ENCODE measurements at regions not wholly inside any gene's neighbourhood (a gene's known extent, or its start where the extent isn't known, plus 50 kb on each side); places are given as distances from the start of the nearest gene placed in this dataset.
A peak's percentile ranks its signal among the peaks of the same experiment; 100 is the strongest.
"Not testable (repeated sequence)": the region's sequence is repeated elsewhere in the genome, so short reads cannot be mapped to it uniquely, and the experiment has no call there.

DNA sequence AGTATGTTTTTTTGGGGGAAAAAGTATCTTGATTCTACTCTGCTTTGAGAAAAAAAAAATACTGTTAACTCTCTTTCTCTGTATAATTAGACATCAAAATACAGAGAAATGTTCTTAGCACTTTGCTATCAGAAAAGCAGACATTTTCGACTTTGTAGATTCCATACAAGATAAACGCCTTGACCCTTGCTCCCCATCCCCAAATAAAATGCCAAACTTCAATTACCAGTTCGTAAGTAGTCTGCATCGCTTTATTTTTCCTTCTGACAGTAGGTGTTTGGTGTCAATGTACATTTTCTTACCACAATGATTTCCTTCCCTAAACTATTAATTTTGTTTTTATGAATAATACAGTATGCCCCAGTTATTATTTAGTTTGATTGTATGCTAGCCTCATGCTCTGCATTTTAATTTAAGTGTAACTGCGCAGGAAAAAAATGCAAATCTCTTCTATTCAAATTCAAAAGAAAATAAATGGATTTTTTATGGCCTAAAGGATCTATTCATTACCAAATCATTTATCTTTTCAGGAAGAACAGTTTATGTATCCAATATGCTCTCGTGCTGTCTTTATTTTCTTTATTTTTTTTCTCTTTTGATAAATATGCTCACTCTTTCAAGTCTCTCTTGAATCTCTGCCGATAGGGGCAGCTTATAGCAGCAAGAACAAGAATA lies 84.8 kb upstream of the ZNF217 start:
- Histone ChIP-seq H3K27me3 (ENCODE audit: insufficient read depth, low read length) (no peaks in the 10 kb centered on the region), H3K9me3 (ENCODE audit: insufficient read depth, low read depth, low read length) (no peaks in the 10 kb centered on the region), H3K4me1 (ENCODE audit: insufficient read depth, low read length) (peaks cover 21% of the 10 kb centered on the region), H3K27ac (ENCODE audit: low read length) (no peak overlapping the region), H3K9ac (ENCODE audit: low read depth, low read length) (peak overlapping the region; percentile 22; the same call in 1 of the 2 replicates), H3K36me3 (ENCODE audit: insufficient read depth, low read depth, low read length) (no peaks in the 10 kb centered on the region), H3K4me3 (ENCODE audit: low read length) (no peak overlapping the region)

DNA sequence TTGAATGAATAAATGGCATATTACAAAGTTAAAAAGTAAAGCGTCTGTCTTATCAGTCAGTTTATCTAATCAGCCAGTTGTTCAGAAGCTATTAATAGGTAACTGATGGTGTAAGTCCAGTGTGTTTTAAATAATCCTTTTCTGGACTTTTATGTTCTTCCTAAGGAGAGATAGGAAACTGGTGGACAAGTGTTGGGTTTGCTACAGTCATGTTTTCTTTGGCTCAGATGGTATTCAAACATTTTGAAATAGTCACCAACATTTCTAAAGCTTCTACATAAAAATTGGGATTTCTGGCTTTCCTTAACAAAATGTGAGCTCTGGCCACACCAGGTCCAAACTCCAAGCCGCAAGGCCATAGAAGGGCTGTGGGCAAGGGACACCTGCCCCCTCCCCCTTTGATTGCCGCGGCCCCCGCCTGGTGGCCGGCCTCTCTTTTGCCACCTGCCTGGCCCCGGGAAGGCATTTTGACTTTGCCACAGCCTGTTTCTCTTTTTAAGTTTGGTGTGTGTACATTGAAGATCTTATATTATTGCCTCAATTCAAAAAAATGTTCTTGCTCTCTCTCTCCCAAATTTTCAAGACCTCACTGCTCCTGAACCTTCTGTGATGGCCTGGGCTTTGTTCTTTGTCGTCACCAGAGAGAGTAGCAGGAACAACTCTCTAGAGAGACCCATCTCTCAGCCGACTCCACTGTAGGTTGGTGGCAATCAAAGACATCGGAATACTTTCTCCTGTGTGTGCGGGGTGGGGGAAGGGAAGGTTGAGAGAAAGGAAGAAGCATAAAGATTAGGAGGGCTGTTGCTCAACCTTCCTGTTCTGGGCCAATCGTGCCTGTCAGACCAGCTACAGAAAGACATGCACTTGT lies 84.0 kb upstream of the ZNF217 start:
- H3K4me1 ChIP-seq (ENCODE audit: insufficient read depth, low read length) = peaks cover 21% of the 10 kb centered on the region
- H3K27ac ChIP-seq (ENCODE audit: low read length) = no peak overlapping the region
- no peaks in the 10 kb centered on the region for H3K36me3 ChIP-seq (ENCODE audit: insufficient read depth, low read depth, low read length)
- H3K27me3 ChIP-seq (ENCODE audit: insufficient read depth, low read length) = no peaks in the 10 kb centered on the region
- peak overlapping the region; percentile 22; the same call in 1 of the 2 replicates for H3K9ac ChIP-seq (ENCODE audit: low read depth, low read length)
- H3K9me3 ChIP-seq (ENCODE audit: insufficient read depth, low read depth, low read length) = no peaks in the 10 kb centered on the region
- no peak overlapping the region for H3K4me3 ChIP-seq (ENCODE audit: low read length)

DNA sequence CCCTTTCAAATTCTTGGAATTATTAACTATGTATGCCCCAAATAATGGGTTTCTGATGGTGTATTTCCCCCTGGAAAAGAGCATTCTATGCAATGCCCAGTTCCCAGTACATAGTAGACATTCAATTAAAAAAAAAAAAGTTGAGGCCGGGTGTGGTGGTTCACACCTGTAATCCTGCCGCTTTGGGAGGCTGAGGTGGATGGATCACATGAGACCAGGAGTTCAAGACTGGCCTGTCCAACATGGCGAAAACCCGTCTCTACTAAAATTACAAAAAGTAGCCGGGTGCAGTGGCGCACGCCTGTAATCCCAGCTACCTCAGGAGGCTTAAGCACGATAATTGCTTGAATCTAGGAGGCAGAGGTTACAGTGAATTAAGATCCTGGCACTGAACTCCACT lies 83.3 kb upstream of the ZNF217 start:
- H3K4me1 ChIP-seq (ENCODE audit: insufficient read depth, low read length) = peaks cover 21% of the 10 kb centered on the region
- no peak overlapping the region for H3K27ac ChIP-seq (ENCODE audit: low read length)
- H3K36me3 ChIP-seq (ENCODE audit: insufficient read depth, low read depth, low read length) = no peaks in the 10 kb centered on the region
- no peak overlapping the region for H3K9ac ChIP-seq (ENCODE audit: low read depth, low read length)
- no peaks in the 10 kb centered on the region for H3K9me3 ChIP-seq (ENCODE audit: insufficient read depth, low read depth, low read length)
- H3K27me3 ChIP-seq (ENCODE audit: insufficient read depth, low read length) = no peaks in the 10 kb centered on the region
- no peak overlapping the region for H3K4me3 ChIP-seq (ENCODE audit: low read length)

DNA sequence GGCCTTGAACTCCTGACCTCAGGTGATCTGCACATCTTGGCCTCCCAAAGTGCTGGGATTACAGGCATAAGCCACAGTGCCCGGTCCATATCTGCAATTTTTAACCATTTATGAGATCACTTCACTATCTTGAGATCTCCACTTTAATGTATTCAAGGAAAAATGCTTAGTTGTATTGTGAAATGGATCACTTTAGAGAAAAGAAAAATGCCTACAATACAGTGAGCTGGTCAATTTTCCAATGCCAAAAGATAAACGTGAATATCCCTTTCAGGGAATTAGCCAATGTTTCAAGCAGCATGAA lies 82.8 kb upstream of the ZNF217 start:
- Histone ChIP-seq H3K27me3 (ENCODE audit: insufficient read depth, low read length) (no peaks in the 10 kb centered on the region), H3K9me3 (ENCODE audit: insufficient read depth, low read depth, low read length) (no peaks in the 10 kb centered on the region), H3K36me3 (ENCODE audit: insufficient read depth, low read depth, low read length) (no peaks in the 10 kb centered on the region), H3K9ac (ENCODE audit: low read depth, low read length) (no peak overlapping the region), H3K4me3 (ENCODE audit: low read length) (no peak overlapping the region), H3K27ac (ENCODE audit: low read length) (no peak overlapping the region), H3K4me1 (ENCODE audit: insufficient read depth, low read length) (peaks cover 21% of the 10 kb centered on the region)

DNA sequence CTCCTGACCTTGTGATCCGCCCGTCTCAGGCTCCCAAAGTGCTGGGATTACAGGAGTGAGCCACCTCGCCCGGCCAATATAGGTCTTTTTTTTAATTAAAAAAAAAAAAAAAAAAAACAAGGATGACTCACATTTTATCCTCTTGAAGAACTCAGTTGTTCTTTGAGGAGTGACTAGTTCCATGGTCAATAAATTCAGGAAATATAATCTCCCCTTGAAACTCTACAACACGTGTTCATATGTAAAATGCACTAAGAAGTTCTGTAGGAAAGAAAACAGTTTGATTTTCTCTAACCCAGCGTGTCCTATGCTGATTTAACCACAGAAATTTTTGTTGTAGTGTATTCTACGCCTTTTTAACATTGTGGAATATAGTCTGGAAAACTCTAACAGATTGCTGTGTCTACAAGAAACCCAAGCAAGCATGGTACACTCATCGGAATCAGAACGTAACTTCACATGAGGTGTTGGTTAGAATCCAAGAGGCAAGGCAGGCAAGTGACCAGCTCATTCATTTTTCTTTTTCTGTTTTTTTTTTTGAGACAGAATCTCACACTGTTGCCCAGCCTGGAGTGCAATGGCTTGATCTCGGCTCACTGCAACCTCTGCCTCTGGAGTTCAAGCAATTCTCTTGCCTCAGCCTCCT lies 79.0 kb upstream of the ZNF217 start:
- H3K9ac ChIP-seq (ENCODE audit: low read depth, low read length) = no peak overlapping the region
- no peak overlapping the region for H3K4me3 ChIP-seq (ENCODE audit: low read length)
- no peaks in the 10 kb centered on the region for H3K9me3 ChIP-seq (ENCODE audit: insufficient read depth, low read depth, low read length)
- H3K36me3 ChIP-seq (ENCODE audit: insufficient read depth, low read depth, low read length) = no peaks in the 10 kb centered on the region
- no peaks in the 10 kb centered on the region; the same call in 1 of the 2 replicates for H3K4me1 ChIP-seq (ENCODE audit: insufficient read depth, low read length)
- H3K27ac ChIP-seq (ENCODE audit: low read length) = no peak overlapping the region
- H3K27me3 ChIP-seq (ENCODE audit: insufficient read depth, low read length) = no peaks in the 10 kb centered on the region

DNA sequence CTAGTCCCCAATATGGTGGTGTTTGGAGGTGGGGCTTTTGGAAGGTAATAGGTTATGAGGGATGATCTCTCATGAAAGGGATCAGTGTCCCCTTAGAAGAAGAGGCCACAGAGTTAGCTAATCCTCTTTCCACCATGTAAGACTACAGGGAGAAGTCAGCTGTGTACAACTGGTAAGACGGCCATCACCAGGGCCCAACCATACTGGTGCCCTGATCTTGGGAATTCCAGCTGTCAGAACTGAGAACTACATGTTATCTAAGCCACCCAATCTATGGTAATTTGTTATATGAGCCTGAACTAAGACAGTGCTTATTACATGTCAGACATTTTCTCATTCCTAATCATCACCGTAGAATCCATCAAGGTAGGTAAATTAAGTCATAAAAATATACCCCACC lies 77.7 kb upstream of the ZNF217 start:
- H3K9me3 ChIP-seq (ENCODE audit: insufficient read depth, low read depth, low read length) = no peaks in the 10 kb centered on the region
- no peaks in the 10 kb centered on the region for H3K4me1 ChIP-seq (ENCODE audit: insufficient read depth, low read length)
- no peak overlapping the region for H3K4me3 ChIP-seq (ENCODE audit: low read length)
- H3K27me3 ChIP-seq (ENCODE audit: insufficient read depth, low read length) = no peaks in the 10 kb centered on the region
- no peak overlapping the region for H3K27ac ChIP-seq (ENCODE audit: low read length)
- no peak overlapping the region for H3K9ac ChIP-seq (ENCODE audit: low read depth, low read length)
- no peaks in the 10 kb centered on the region for H3K36me3 ChIP-seq (ENCODE audit: insufficient read depth, low read depth, low read length)

DNA sequence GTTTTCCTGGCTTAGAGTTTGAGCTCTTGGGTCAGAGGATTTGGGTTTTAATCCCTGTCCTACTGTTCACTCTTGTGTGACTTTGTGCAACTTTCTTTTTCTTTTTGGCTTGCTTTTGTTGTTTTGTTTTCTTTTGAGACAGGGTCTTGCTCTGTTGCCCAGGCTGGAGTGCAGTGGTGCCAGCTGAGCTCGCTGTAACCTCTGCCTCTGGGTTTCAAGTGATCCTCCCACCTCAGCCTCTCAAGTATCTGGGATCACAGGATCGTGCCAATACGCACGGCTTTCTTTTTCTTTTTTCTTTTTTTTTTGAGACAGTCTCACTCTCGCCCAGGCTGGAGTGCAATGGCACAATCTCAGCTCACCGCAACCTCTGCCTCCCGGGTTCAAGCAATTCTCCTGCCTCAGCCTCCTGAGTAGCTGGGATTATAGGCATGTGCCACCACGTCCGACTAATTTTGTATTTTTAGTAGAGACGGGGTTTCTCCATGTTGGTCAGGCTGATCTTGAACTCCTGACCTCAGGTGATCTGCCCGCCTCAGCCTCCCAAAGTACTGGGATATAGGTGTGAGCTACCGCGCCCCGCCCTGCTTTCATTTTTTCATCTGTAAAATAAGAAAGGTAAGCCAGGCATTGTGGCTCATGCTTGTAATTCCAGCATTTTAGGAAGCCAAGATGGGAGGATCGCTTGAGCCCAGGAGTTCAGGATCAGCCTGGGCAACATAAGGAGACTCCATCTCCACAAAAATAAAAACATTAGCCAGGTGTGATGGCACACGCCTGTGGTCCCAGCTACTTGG lies 76.1 kb upstream of the ZNF217 start:
- H3K9me3 ChIP-seq (ENCODE audit: insufficient read depth, low read depth, low read length); H3K4me3 ChIP-seq (ENCODE audit: low read length); H3K9ac ChIP-seq (ENCODE audit: low read depth, low read length); H3K36me3 ChIP-seq (ENCODE audit: insufficient read depth, low read depth, low read length); H3K27ac ChIP-seq (ENCODE audit: low read length); H3K27me3 ChIP-seq (ENCODE audit: insufficient read depth, low read length); H3K4me1 ChIP-seq (ENCODE audit: insufficient read depth, low read length): not testable (repeated sequence)

DNA sequence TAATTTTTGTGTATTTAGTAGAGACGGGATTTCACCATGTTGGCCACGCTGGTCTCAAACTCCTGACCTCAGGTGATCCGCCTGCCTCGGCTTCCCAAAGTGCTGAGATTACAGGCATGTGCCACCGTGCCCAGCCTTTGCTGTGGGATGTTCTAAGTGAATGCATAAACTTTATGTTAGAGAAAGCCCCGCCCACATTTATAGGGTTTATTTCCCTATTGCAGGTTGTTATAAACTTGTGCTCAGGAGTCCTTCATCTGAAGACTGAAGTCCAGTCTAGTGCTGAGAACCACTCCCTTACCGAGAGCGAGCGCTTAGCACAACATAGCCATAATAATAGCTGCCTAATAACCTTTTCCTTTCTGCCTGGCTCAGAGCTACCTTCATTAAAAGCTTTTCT lies 75.4 kb upstream of the ZNF217 start:
- Histone ChIP-seq H3K4me1 (ENCODE audit: insufficient read depth, low read length) (no peaks in the 10 kb centered on the region), H3K9ac (ENCODE audit: low read depth, low read length) (no peak overlapping the region), H3K4me3 (ENCODE audit: low read length) (no peak overlapping the region), H3K9me3 (ENCODE audit: insufficient read depth, low read depth, low read length) (no peaks in the 10 kb centered on the region), H3K36me3 (ENCODE audit: insufficient read depth, low read depth, low read length) (no peaks in the 10 kb centered on the region), H3K27ac (ENCODE audit: low read length) (no peak overlapping the region), H3K27me3 (ENCODE audit: insufficient read depth, low read length) (no peaks in the 10 kb centered on the region)

DNA sequence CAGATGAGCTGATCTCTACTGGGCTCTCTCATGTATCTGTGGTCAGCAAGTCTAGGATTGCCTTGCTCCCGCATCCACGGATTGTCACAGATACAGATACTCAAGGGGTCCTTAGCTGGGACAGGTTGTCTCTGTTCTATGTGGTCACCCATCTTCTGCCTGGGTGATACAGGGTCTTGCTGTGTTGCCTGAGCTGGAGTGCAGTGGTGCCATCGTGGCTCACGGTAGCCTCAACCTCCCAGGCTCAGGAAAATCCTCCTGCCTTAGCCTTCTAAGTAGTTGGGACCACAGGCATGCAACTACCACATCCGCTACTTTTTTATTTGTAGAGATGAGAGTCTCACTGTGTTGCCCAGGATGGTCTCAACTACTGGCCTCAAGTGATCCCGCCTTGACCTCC lies 72.5 kb upstream of the ZNF217 start:
- Histone ChIP-seq H3K27me3 (ENCODE audit: insufficient read depth, low read length) (no peaks in the 10 kb centered on the region), H3K36me3 (ENCODE audit: insufficient read depth, low read depth, low read length) (no peaks in the 10 kb centered on the region), H3K9me3 (ENCODE audit: insufficient read depth, low read depth, low read length) (no peaks in the 10 kb centered on the region), H3K27ac (ENCODE audit: low read length) (no peak overlapping the region), H3K4me1 (ENCODE audit: insufficient read depth, low read length) (no peaks in the 10 kb centered on the region; the same call in 1 of the 2 replicates), H3K4me3 (ENCODE audit: low read length) (no peak overlapping the region), H3K9ac (ENCODE audit: low read depth, low read length) (no peak overlapping the region)

DNA sequence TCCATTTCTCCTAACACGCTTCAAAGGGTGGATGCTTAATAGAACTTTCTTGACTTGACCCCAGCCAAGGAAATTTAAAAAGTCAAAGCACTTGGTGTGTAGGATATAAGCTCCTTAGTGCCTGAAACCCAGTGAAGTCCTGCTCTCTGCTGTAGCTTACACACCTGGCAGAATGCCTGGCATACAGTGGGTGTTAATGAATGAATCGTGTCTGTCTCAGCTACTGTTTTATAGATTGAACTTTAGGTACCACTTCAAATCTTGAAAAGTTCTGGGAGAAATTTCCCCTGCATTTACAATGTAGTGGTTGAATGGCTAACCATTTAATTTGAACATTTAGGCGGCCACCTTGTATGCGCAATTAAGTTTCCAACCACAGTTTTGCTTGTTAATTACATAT lies 70.5 kb upstream of the ZNF217 start:
- Histone ChIP-seq H3K4me3 (ENCODE audit: low read length) (no peak overlapping the region), H3K27me3 (ENCODE audit: insufficient read depth, low read length) (no peaks in the 10 kb centered on the region), H3K27ac (ENCODE audit: low read length) (no peak overlapping the region), H3K4me1 (ENCODE audit: insufficient read depth, low read length) (peaks cover 5% of the 10 kb centered on the region; the same call in 1 of the 2 replicates), H3K9me3 (ENCODE audit: insufficient read depth, low read depth, low read length) (no peaks in the 10 kb centered on the region), H3K9ac (ENCODE audit: low read depth, low read length) (no peak overlapping the region), H3K36me3 (ENCODE audit: insufficient read depth, low read depth, low read length) (no peaks in the 10 kb centered on the region)

DNA sequence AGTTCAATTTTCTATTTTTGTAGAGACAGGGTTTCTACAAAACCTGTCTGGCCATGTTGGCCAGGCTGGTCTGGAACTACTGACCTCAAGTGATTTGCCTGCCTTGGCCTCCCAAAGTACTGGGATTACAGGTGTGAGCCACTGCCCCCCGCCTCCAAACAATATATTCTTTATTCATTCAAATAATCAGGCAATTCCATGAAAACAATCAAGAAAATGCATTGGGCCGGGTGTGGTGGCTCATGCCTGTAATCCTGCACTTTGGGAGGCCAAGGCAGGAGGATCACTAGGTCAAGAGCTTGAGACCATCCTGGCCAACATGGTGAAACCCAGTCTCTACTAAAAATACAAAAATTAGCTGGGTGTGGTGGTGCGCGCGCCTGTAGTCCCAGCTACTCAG lies 69.9 kb upstream of the ZNF217 start:
- H3K27me3 ChIP-seq (ENCODE audit: insufficient read depth, low read length); H3K4me1 ChIP-seq (ENCODE audit: insufficient read depth, low read length); H3K27ac ChIP-seq (ENCODE audit: low read length); H3K36me3 ChIP-seq (ENCODE audit: insufficient read depth, low read depth, low read length); H3K4me3 ChIP-seq (ENCODE audit: low read length); H3K9ac ChIP-seq (ENCODE audit: low read depth, low read length); H3K9me3 ChIP-seq (ENCODE audit: insufficient read depth, low read depth, low read length): not testable (repeated sequence)

Measured in iPS-20b (cell line).